ENCODE measurements at regions not wholly inside any gene's neighbourhood (a gene's known extent, or its start where the extent isn't known, plus 50 kb on each side); places are given as distances from the start of the nearest gene placed in this dataset.

- DNase-seq: no peak
Measured at GRCh38 chr21:26736449-26736848, 108.8 kb downstream of the ADAMTS1 start.

DNA sequence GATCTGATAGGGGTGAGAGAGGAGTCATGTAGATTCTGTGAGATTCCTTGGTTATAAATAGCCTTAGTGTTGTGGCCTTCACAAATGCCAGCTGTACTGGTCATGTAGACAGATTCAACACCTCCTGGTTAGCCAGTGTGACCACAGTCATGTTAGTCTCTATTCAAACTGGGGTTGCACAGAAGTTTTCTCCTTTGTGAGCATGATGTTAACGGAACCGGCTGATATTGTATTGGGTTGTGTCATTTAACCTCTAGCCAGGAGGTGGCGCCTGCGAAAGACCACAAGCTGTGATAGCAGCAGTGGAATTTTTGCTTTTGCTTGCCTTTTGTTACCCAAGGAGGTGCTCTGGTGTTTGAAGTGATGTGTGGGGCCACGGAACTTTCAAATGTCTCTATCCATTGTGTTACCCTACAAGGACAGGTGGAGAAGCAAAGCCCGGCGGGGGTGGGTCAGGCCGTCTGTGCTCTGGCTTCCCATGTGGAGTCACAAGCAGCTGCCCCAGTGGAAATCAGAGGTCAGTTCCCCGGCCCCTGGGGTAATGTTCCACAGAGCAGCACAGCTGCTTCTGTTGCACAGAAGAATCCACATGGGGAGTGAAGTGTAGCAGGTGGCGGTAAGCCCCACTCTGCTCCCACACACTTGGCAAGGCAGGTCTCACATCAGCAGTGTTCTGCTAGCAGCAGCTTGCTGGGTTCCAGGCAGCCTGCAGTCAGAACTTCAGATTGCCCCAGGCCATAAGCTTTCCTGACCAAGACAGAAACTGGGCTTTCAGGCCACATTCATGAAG, 112.6 kb downstream of the ADAMTS1 start:
- DNase-seq: peak; percentile 7

DNA sequence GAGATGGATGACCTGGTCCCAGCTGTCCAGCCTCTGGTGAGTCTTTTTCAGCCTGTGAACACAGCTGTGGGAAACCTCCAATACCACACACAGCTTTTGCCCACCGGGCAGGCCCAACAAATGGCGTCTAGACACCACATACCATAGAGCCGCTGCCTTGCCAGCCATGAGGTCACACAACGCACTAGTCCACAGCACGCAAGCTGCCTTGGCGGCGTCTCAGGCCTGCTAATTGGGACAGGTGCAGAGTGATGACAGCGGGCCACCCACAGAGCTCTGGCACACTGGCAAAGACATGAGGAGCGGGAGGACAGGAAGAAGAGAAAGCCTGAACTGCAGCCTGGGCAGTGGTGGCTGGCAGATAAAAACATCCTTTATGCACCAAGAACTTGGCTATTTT, 125.5 kb downstream of the ADAMTS1 start:
- DNase-seq: no peak

- peak; percentile 77 for DNase-seq
Measured at GRCh38 chr21:26717146-26717739, 128.0 kb downstream of the ADAMTS1 start.

DNA sequence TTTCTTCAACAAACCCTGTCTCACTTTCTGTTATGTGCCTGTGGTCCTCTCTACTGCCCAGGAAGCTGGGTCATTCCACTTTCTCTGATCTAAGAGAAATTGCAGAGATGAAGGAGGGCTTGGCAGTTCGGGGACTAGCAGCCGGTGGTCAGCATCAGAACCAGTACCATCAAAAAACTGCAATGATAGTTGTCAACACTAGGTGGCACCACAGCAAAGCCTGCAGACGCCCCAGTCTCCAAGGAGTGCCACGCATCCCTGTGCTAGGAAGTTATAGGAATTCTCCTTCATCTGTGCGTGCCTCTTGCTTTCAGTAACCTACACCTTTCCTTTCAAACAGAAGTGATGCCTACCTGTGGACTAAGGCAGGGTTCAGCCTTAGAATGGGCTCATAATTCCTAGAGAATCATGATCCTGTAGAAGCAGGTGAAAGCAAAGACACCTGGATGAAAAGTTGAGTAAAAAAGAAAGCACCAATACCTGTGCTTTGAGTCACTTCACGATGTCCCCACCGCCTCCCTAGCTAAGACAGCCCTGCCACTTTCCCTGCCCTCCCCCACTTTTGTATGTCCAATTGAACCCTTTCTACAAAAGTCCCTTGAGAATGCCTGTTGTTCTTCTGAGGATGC, 129.2 kb downstream of the ADAMTS1 start:
- DNase-seq: peak; percentile 51

- no peak for DNase-seq
Measured at GRCh38 chr21:26715116-26715515, 130.1 kb downstream of the ADAMTS1 start.

GRCh38 chr21:26710155-26710554, 135.1 kb downstream of the ADAMTS1 start:
- no peak for DNase-seq

- DNase-seq: no peak
Measured at GRCh38 chr21:26709090-26709489, 136.0 kb upstream of the CYYR1 start.

GRCh38 chr21:26708223-26708800, 135.2 kb upstream of the CYYR1 start:
- DNase-seq: no peak

DNA sequence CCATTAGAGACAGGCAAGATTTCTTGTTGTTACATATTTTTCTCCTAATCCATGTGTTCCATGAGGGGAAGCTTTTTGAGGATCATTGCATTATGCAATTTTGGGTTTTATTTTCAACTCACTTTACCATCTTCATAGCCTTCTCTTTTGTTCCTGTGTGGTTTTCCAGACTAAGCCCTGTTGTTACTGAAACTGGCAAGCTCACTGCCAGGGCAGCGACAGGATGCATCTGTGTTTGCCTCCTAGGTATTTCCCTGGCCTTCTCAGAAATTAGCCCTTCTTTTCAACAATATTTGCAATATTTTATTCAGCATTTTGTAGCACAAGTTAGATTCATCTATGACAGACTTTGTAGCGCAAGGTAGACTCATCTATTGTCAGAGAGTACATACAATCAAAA, 134.2 kb upstream of the CYYR1 start:
- no peak for DNase-seq

DNA sequence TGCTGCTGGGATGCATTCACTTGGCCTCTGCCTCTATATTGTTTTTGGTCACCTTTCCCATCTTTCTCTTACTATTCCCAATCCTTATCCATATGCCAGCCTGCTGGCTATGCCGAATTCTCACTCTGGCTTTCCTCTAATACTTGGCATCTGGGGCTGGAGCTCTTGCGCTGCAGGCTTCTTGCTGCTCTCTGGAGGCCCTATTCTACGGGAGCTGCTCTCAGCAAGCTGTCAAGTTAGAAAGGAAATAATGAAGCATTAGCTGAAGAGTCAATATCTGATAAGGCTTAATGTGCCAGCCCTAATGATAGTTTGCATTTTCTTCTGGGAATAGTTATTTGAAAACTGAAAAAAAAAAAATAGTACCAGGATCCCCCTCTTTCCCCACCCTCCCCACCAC, 125.3 kb upstream of the CYYR1 start:
- no peak for DNase-seq

DNA sequence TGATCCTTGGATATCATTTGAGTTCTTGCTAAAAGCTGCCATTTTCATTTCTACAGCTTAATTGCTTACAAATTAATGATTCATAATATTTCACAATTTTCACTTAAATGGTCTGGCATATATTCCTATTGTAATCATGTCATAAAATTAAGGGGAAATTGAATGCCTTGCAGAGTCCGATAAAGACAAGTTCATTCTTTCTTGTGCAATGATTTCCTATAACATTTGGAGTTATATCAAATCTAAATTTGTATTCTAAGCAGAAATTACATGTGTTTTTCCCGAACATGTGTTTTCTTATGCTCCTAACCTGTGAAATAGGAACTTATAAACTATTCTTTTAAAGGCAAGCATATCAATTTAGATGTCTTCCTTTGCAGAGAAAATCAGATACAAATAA, 118.3 kb upstream of the CYYR1 start:
- DNase-seq: no peak

DNA sequence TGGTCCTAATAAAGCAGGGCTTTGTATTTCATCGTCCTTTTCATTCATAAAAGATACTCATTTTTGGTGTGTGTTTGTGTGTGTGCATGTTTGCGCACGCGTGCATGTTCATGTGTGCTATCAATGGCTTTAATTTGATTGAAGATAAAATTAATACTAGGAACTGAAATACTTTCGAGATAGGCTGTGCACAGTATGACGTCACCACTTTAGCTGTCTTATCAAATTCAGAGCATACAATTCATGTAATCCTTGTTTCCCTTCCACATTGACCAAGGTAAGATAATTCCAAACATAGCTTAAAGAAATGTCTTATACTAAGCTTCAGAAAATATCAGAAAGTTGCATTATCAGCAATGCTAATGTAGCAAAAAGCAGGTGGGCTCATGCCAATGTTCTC, 113.6 kb upstream of the CYYR1 start:
- no peak for DNase-seq

DNA sequence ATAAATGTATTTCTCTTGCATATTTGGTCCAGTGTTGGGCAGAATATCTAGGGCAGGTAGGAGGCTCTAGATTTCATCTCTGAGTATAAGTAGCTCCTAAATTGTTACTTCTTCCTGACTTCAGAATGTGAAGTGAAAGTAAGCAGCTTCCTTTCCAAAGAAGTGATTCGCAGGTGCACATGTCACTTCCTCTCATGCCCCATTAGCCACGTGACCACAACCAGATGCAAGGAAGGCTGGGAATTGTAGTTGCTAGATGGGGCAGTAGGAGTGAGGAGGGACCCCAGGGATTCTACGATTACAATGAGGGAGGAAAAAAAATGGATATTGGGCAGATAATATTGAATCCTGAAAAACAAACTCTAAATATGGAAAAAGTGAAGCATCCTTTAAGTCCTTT, 113.2 kb upstream of the CYYR1 start:
- no peak for DNase-seq

DNA sequence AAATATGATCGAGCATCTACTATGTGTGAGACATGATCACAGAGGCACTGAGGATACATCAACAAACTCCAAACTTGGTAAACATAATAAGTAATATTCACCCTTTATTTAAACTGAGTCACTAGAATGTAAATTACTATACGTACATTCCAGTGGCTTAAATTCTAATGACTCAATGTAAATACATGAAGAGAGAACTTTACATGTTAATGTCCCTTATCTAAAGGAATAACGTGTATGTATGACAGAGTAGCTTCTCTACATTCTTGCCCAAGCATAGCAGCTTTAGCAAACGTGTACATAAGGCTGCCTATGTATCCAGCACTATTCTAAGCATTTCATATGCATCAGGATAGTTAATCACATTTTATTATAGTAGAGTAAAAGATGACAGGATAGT, 111.8 kb upstream of the CYYR1 start:
- no peak for DNase-seq

- no peak for DNase-seq
Measured at GRCh38 chr21:26683996-26684395, 110.9 kb upstream of the CYYR1 start.

GRCh38 chr21:26679284-26679683, 106.2 kb upstream of the CYYR1 start:
- no peak for DNase-seq

DNA sequence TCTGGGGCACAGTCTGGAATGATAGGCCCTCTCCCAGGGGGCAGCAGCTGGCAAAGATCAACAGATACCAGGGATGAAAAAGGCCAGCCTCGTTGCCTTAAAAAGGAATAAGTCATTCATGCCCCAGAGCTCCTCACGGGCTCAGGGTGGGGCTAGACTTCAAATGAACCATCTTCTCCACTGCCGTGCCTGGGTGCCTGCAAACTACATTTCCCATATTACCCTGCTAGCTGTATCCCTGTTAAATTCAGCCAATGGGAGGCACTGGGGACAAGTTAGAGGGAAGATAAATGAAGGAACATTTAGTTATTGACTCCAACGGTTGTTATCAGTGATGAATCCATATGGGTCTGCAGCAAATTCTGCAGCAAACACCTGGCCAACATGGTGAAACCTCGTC, 101.2 kb upstream of the CYYR1 start:
- no peak for DNase-seq

DNA sequence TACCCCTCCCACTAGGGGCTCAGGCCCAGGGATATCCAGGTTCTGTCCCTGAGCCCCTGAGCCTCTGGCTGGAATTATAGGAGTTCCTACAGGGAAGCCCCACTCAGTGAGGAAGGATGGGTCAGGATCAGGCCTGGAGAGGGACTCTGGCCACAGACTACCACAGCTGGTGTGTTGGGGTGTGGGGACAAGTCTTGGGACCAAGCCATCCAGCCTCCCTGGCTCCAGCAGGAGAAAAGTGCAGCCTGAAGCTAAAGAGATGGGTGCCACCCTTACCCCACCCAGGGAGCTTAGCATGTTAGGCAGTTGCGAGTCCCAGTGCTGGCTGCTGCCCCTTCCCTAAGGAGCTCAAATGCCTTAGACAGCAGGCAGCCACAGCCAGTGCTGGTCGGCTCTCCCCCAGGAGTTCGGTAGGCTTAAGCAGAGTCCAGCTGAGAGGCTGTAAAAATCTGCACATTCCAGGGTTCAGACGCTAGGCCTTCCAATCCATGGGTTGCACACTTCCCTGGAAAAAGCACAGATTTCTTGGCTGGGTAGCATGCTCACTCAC, 96.2 kb upstream of the CYYR1 start:
- no peak for DNase-seq

- DNase-seq: no peak
Measured at GRCh38 chr21:26659757-26660156, 86.7 kb upstream of the CYYR1 start.

DNA sequence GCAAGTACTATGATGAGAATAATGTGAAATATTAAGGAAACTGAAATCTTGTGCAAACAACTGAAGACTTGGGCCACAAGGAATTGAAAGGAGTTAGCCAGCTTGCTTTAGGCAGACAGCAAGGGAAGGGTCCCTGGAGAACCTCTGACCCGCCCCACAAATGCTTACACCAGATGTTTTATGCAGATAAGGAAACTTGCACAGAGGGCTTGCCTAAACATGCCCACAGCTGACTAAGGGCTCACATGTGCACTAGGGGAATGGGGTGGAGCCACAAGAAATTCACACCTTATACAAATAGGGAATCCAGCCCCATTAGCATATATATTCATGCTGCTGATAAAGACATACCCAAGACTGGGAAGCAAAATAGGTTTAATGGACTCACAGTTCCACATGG, 86.1 kb upstream of the CYYR1 start:
- no peak for DNase-seq

DNA sequence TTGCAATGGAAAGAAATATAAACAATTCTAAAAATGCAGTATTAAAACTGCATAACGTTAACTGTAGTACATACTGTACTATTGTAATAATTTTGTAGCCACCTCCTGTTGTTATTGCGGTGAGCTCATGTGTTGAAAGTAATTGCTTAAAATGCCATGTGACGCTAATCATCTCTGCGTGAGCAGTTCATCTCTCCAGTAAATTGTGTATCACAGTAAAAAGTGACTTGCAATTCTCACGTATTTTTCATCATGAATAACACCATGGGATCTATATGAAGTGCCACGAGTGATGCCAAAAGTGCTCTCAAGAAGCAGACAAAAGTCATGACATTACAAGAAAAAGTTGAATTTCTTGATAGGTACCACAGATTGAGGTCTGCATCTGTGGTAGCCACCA, 82.4 kb upstream of the CYYR1 start:
- DNase-seq: no peak

GRCh38 chr21:26653430-26653829, 80.3 kb upstream of the CYYR1 start:
- no peak for DNase-seq

DNA sequence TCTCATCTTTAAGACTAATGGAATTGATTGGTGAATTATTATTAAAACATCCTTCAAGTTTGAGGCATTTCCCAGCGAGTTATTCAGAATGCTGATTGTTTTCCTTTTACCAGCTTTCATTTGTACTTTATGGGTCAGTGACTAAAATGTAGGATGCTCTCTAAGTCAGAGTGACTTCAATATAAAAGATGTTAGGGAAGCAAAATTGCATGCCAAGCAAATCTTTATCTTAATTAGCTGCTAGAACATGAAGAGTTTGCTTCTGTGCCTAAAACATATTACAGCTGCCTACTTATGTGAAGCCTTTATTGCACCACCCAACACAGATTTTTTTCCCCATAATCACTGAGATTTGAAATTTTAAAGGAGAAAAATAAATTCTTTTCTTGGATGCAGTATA, 79.8 kb upstream of the CYYR1 start:
- DNase-seq: no peak
